CD4-positive, alpha-beta memory T cell (primary cell): ENCODE measurements at regions not wholly inside any gene's neighbourhood (a gene's known extent, or its start where the extent isn't known, plus 50 kb on each side); places are given as distances from the start of the nearest gene placed in this dataset.
A peak's percentile ranks its signal among the peaks of the same experiment; 100 is the strongest.

Experiments used
- CTCF ChIA-PET: fragments of 350-600 bp; sonication (Branson Sonifier 250); formaldehyde crosslinking; loops from one replicate; lab custom pipeline; 2021; ENCODE audit warnings: inconsistent platforms; ENCODE audit not compliant: partially characterized antibody; lab: Charles Lee
- POLR2A ChIA-PET: fragments of 350-600 bp; sonication (Branson Sonifier 250); formaldehyde crosslinking; loops from one replicate; lab custom pipeline; 2021; ENCODE audit not compliant: partially characterized antibody; lab: Charles Lee
- DNase-seq, 5 donors: peaks; one replicate each; pipeline versions ENCODE4 v3.0.0 to v3.0.0-alpha.2; 2020 to 2022; ENCODE audit warnings: mixed read lengths in 1 of 5
- H3K27ac ChIP-seq: one replicate; pipeline ENCODE4 v1.7.0; 2013; ENCODE audit warnings: low read depth, low read length
- H3K27me3 ChIP-seq: 2 replicates; pipeline ENCODE4 v1.7.0; 2013; ENCODE audit warnings: mild to moderate bottlenecking, low read length, moderate library complexity; ENCODE audit not compliant: insufficient read depth
- H3K36me3 ChIP-seq: 2 replicates; pipeline ENCODE4 v1.7.0; 2013; ENCODE audit warnings: mild to moderate bottlenecking, low read length, moderate library complexity; ENCODE audit not compliant: insufficient read depth
- H3K4me1 ChIP-seq: 2 replicates; pipeline ENCODE4 v1.7.0; 2013; ENCODE audit warnings: mild to moderate bottlenecking, low read length, moderate library complexity; ENCODE audit not compliant: insufficient read depth
- H3K4me3 ChIP-seq, 2 donors: one replicate each; pipeline ENCODE4 v1.7.0; 2013; ENCODE audit warnings: low read length in 2 of 2, mild to moderate bottlenecking in 1 of 2
- H3K9me3 ChIP-seq, 2 donors: one replicate each; pipeline ENCODE4 v1.7.0; 2013; ENCODE audit warnings: low read length in 2 of 2, control low read depth in 1 of 2; ENCODE audit not compliant: control insufficient read depth in 1 of 2
- H3K27ac Mint-ChIP-seq, 7 donors: one replicate each; pipeline ENCODE4 v1.8.0; 2020 to 2021; ENCODE audit warnings: mixed read lengths in 7 of 7, mild to moderate bottlenecking in 6 of 7, inconsistent platforms in 3 of 7, moderate library complexity in 3 of 7
- H3K27me3 Mint-ChIP-seq, 2 donors: one replicate each; pipeline ENCODE4 v1.8.0; 2020 to 2021; ENCODE audit warnings: mixed read lengths in 2 of 2
- H3K36me3 Mint-ChIP-seq, 2 donors: one replicate each; pipeline ENCODE4 v1.8.0; 2020 to 2021; ENCODE audit warnings: mixed read lengths in 2 of 2, inconsistent platforms in 1 of 2, mild to moderate bottlenecking in 1 of 2
- H3K4me1 Mint-ChIP-seq, 4 donors: one replicate each; pipeline ENCODE4 v1.8.0; 2020 to 2021; ENCODE audit warnings: mixed read lengths in 4 of 4, mild to moderate bottlenecking in 1 of 4
- H3K4me3 Mint-ChIP-seq, 8 donors: one replicate each; pipeline ENCODE4 v1.8.0; 2020 to 2021; ENCODE audit warnings: mixed read lengths in 8 of 8, mild to moderate bottlenecking in 7 of 8, moderate library complexity in 6 of 8, inconsistent platforms in 3 of 8
- H3K9me3 Mint-ChIP-seq, 8 donors: one replicate each; pipeline ENCODE4 v1.8.0; 2020 to 2021; ENCODE audit warnings: mixed read lengths in 8 of 8, mild to moderate bottlenecking in 5 of 8, inconsistent platforms in 3 of 8, moderate library complexity in 1 of 8
- intact Hi-C: fragments of 100-400 bp; cut with micrococcal nuclease; formaldehyde crosslinking; loops from one replicate; pipeline ENCODE4 v1.15.1; 2023

GRCh38 chr9:135022191-135022870 is 65.1 kb upstream of the OLFM1 start:
- Histone ChIP-seq H3K27me3 (no peaks in the 10 kb centered on the region), H3K27ac (no peak overlapping the region), H3K9me3 (no peaks in the 10 kb centered on the region), H3K36me3 (no peaks in the 10 kb centered on the region), H3K4me1 (no peaks in the 10 kb centered on the region), H3K4me3 (no peak overlapping the region)
- Mint-ChIP-seq H3K27me3 (peaks cover 6 to 8% of the 10 kb centered on the region in 2 donors), H3K36me3 (no peaks in the 10 kb centered on the region), H3K9me3 (peaks cover 0 to 2% (median 0%) of the 10 kb centered on the region in 8 donors), H3K27ac (no peak overlapping the region), H3K4me1 (no peaks in the 10 kb centered on the region), H3K4me3 (no peak overlapping the region)
- no peak for DNase-seq
- ChIA-PET CTCF (no interaction called here), POLR2A (no interaction called here)
- intact Hi-C loops = no loop called here

- intact Hi-C loops = no loop called here
- Histone ChIP-seq H3K27ac (no peak overlapping the region), H3K9me3 (no peaks in the 10 kb centered on the region), H3K27me3 (no peaks in the 10 kb centered on the region), H3K4me1 (no peaks in the 10 kb centered on the region), H3K4me3 (no peak overlapping the region), H3K36me3 (no peaks in the 10 kb centered on the region)
- ChIA-PET POLR2A (no interaction called here), CTCF (no interaction called here)
- Mint-ChIP-seq H3K36me3 (no peaks in the 10 kb centered on the region), H3K9me3 (peaks cover 0 to 2% (median 0%) of the 10 kb centered on the region in 8 donors), H3K27me3 (peaks cover 6 to 8% of the 10 kb centered on the region in 2 donors), H3K27ac (no peak overlapping the region), H3K4me3 (no peak overlapping the region), H3K4me1 (no peaks in the 10 kb centered on the region)
- no peak for DNase-seq
These were observed 64.2 kb upstream of the OLFM1 start for GRCh38 chr9:135023088-135023785.

GRCh38 chr9:135023786-135024405 is 63.6 kb upstream of the OLFM1 start:
- CTCF ChIA-PET = no interaction called here
- Mint-ChIP-seq H3K27ac (no peak overlapping the region), H3K4me1 (no peaks in the 10 kb centered on the region), H3K4me3 (no peak overlapping the region), H3K9me3 (peaks cover 0 to 2% (median 0%) of the 10 kb centered on the region in 8 donors), H3K36me3 (no peaks in the 10 kb centered on the region), H3K27me3 (peaks cover 5 to 6% of the 10 kb centered on the region in 2 donors)
- Histone ChIP-seq H3K27ac (no peak overlapping the region), H3K4me3 (no peak overlapping the region), H3K9me3 (no peaks in the 10 kb centered on the region), H3K4me1 (no peaks in the 10 kb centered on the region), H3K36me3 (no peaks in the 10 kb centered on the region), H3K27me3 (no peaks in the 10 kb centered on the region)
- intact Hi-C loops = no loop called here
- POLR2A ChIA-PET = no interaction called here
- DNase-seq = no peak

- intact Hi-C loops = no loop called here
- peaks cover 0 to 7% of the 10 kb centered on the region in 2 donors for H3K27me3 Mint-ChIP-seq
- CTCF ChIA-PET = no interaction called here
- Histone ChIP-seq H3K27me3 (no peaks in the 10 kb centered on the region), H3K4me3 (no peak overlapping the region), H3K4me1 (no peaks in the 10 kb centered on the region), H3K36me3 (no peaks in the 10 kb centered on the region), H3K27ac (no peak overlapping the region), H3K9me3 (no peaks in the 10 kb centered on the region)
- H3K27ac Mint-ChIP-seq = no peak overlapping the region
- POLR2A ChIA-PET = no interaction called here
- no peaks in the 10 kb centered on the region for H3K4me1 Mint-ChIP-seq
- DNase-seq = no peak
- no peaks in the 10 kb centered on the region for H3K36me3 Mint-ChIP-seq
- peaks cover 0 to 3% (median 0%) of the 10 kb centered on the region in 8 donors for H3K9me3 Mint-ChIP-seq
- no peak overlapping the region for H3K4me3 Mint-ChIP-seq
These were observed 58.0 kb upstream of the OLFM1 start for GRCh38 chr9:135029463-135029862.

- H3K4me3 Mint-ChIP-seq = peak overlapping the region in 1 of 8 donors; percentile 5
- no peak overlapping the region for H3K27ac ChIP-seq
- no peaks in the 10 kb centered on the region for H3K9me3 ChIP-seq
- DNase-seq = no peak
- intact Hi-C loops = no loop called here
- ChIA-PET CTCF (no interaction called here), POLR2A (no interaction called here)
- no peaks in the 10 kb centered on the region for H3K4me1 ChIP-seq
- H3K36me3 Mint-ChIP-seq = no peaks in the 10 kb centered on the region
- peaks cover 0 to 3% (median 0%) of the 10 kb centered on the region in 8 donors for H3K9me3 Mint-ChIP-seq
- no peak overlapping the region for H3K4me3 ChIP-seq
- H3K36me3 ChIP-seq = no peaks in the 10 kb centered on the region
- H3K4me1 Mint-ChIP-seq = no peaks in the 10 kb centered on the region
- H3K27me3 Mint-ChIP-seq = peaks cover 0 to 7% of the 10 kb centered on the region in 2 donors
- H3K27me3 ChIP-seq = no peaks in the 10 kb centered on the region
- peak overlapping the region in 1 of 7 donors; percentile 14 for H3K27ac Mint-ChIP-seq
These were observed 57.5 kb upstream of the OLFM1 start for GRCh38 chr9:135029871-135030565.

- Mint-ChIP-seq H3K27me3 (peaks cover 1 to 7% of the 10 kb centered on the region in 2 donors), H3K36me3 (no peaks in the 10 kb centered on the region), H3K4me3 (no peak overlapping the region), H3K27ac (no peak overlapping the region), H3K9me3 (peaks cover 0 to 3% (median 0%) of the 10 kb centered on the region in 8 donors), H3K4me1 (no peaks in the 10 kb centered on the region)
- Histone ChIP-seq H3K4me1 (no peaks in the 10 kb centered on the region), H3K4me3 (no peak overlapping the region), H3K9me3 (no peaks in the 10 kb centered on the region), H3K27me3 (no peaks in the 10 kb centered on the region), H3K27ac (no peak overlapping the region), H3K36me3 (no peaks in the 10 kb centered on the region)
- POLR2A ChIA-PET = no interaction called here
- CTCF ChIA-PET = no interaction called here
- intact Hi-C loops = no loop called here
- no peak for DNase-seq
These were observed 56.8 kb upstream of the OLFM1 start for GRCh38 chr9:135030566-135031226.
